ENCODE measurements at regions not wholly inside any gene's neighbourhood (a gene's known extent, or its start where the extent isn't known, plus 50 kb on each side); places are given as distances from the start of the nearest gene placed in this dataset.
A peak's percentile ranks its signal among the peaks of the same experiment; 100 is the strongest.

DNA sequence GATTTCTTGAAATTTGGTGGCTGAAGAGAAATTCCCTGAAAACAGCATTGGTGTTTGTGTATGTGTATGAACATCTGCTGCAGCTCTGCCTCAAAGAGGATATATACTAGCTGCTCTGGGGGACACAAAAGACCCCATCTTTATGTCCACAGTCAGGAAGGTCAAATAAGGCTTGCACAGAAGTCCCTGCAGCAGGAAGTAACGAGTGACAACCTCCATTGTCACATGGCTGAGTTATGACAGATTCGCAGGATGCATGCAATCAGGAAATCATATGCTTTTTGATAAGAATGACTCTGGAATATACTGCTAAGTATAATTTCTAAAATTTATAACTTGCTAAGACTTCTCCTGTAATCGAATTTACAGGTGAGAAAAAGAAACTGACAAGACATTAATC is 225.9 kb upstream of the CST7 start:
- DNase-seq (ENCODE audit: low spot score, unreplicated experiment), result no peak
- H3K9me3 Mint-ChIP-seq (ENCODE audit: low read depth), result no peaks in the 10 kb centered on the region
- no peak overlapping the region for H3K27ac Mint-ChIP-seq
- H3K27me3 Mint-ChIP-seq, result peaks cover 11% of the 10 kb centered on the region
- TF ChIP-seq CTCF (IDR thresholded peaks at IDR 0.05; ENCODE audit: unreplicated experiment), result no peak
- no peak overlapping the region for H3K4me3 Mint-ChIP-seq (ENCODE audit: low read depth)
- peaks cover 18% of the 10 kb centered on the region for H3K4me1 Mint-ChIP-seq (ENCODE audit: low read depth)
- H3K36me3 Mint-ChIP-seq (ENCODE audit: insufficient read depth), result no peaks in the 10 kb centered on the region

DNA sequence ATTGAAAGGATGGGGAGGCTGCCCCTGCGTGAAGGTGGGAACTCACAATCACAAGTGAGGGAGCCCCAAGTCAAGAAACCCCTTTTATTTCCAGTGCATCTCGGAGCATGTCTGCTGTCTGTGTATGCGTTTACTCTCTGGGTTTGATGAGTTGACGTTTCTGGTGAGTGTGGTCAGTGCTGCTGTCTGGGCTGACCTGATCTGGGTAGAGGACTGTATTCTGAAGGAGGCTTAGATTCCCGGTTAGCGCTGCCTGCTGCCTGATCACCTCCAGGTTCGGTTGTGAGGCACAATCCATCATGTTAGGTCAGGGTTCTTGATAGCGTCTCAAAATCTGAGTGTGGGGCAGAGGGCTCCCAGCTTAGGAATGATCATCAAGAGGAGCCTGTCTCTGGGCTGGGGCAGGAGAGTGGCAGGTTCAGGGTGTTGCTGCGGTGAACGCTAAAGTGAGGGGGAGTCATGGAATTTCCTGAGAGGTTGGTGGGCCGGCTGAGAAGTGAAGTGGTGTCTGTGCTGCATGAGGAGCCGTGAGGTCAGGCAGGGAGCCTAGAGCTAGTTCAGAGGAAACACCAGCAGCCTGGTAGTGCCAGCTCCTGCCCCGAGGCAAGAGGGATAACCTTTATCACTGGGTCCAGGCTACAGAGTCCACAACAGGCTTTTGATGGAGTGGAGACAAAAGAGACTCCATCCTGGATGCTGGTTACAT is 225.3 kb upstream of the CST7 start:
- no peak for DNase-seq (ENCODE audit: low spot score, unreplicated experiment)

GRCh38 chr20:24724982-24725533 is 224.0 kb upstream of the CST7 start:
- Mint-ChIP-seq H3K4me1 (ENCODE audit: low read depth) (peaks cover 15% of the 10 kb centered on the region), H3K27ac (peak overlapping the region; percentile 5), H3K36me3 (ENCODE audit: insufficient read depth) (no peaks in the 10 kb centered on the region), H3K9me3 (ENCODE audit: low read depth) (no peaks in the 10 kb centered on the region), H3K27me3 (peaks cover 11% of the 10 kb centered on the region), H3K4me3 (ENCODE audit: low read depth) (no peak overlapping the region)
- no peak for TF ChIP-seq CTCF (IDR thresholded peaks at IDR 0.05; ENCODE audit: unreplicated experiment)
- DNase-seq (ENCODE audit: low spot score, unreplicated experiment), result no peak

More for the DNA sequence above, 225.3 kb upstream of the CST7 start:
- H3K36me3 Mint-ChIP-seq (ENCODE audit: insufficient read depth), result no peaks in the 10 kb centered on the region
- H3K27me3 Mint-ChIP-seq, result peaks cover 11% of the 10 kb centered on the region
- no peaks in the 10 kb centered on the region for H3K9me3 Mint-ChIP-seq (ENCODE audit: low read depth)
- no peak overlapping the region for H3K27ac Mint-ChIP-seq
- H3K4me3 Mint-ChIP-seq (ENCODE audit: low read depth), result no peak overlapping the region
- no peak for TF ChIP-seq CTCF (IDR thresholded peaks at IDR 0.05; ENCODE audit: unreplicated experiment)
- peaks cover 18% of the 10 kb centered on the region for H3K4me1 Mint-ChIP-seq (ENCODE audit: low read depth)

GRCh38 chr20:24727795-24728194 is 221.3 kb upstream of the CST7 start:
- TF ChIP-seq CTCF (IDR thresholded peaks at IDR 0.05; ENCODE audit: unreplicated experiment), result no peak
- Mint-ChIP-seq H3K9me3 (ENCODE audit: low read depth) (no peaks in the 10 kb centered on the region), H3K4me1 (ENCODE audit: low read depth) (peaks cover 15% of the 10 kb centered on the region), H3K4me3 (ENCODE audit: low read depth) (no peak overlapping the region), H3K36me3 (ENCODE audit: insufficient read depth) (no peaks in the 10 kb centered on the region), H3K27me3 (peaks cover 9% of the 10 kb centered on the region), H3K27ac (no peak overlapping the region)
- DNase-seq (ENCODE audit: low spot score, unreplicated experiment), result no peak

- no peak for DNase-seq (ENCODE audit: low spot score, unreplicated experiment)
- Mint-ChIP-seq H3K36me3 (ENCODE audit: insufficient read depth) (no peaks in the 10 kb centered on the region), H3K4me1 (ENCODE audit: low read depth) (peaks cover 11% of the 10 kb centered on the region), H3K4me3 (ENCODE audit: low read depth) (no peak overlapping the region), H3K27ac (no peak overlapping the region), H3K27me3 (no peaks in the 10 kb centered on the region), H3K9me3 (ENCODE audit: low read depth) (no peaks in the 10 kb centered on the region)
- no peak for TF ChIP-seq CTCF (IDR thresholded peaks at IDR 0.05; ENCODE audit: unreplicated experiment)
These were observed 219.0 kb upstream of the CST7 start for GRCh38 chr20:24729896-24730605.
